ENCODE measurements at regions not wholly inside any gene's neighbourhood (a gene's known extent, or its start where the extent isn't known, plus 50 kb on each side); places are given as distances from the start of the nearest gene placed in this dataset.
"Not testable (repeated sequence)": the region's sequence is repeated elsewhere in the genome, so short reads cannot be mapped to it uniquely, and the experiment has no call there.

- H3K27ac ChIP-seq; H3K4me1 ChIP-seq; H3K4me3 ChIP-seq; H3K27me3 ChIP-seq; H3K9me3 ChIP-seq; H3K36me3 ChIP-seq; DNase-seq; ATAC-seq (ENCODE audit: low FRiP score in 2 of 2): not testable (repeated sequence)
- 93% methylated on average over 4 of the region's 4 CpGs for WGBS, 2 donors
These were observed 94.3 kb downstream of the XKR3 start for GRCh38 chr22:16730894-16731293.

DNA sequence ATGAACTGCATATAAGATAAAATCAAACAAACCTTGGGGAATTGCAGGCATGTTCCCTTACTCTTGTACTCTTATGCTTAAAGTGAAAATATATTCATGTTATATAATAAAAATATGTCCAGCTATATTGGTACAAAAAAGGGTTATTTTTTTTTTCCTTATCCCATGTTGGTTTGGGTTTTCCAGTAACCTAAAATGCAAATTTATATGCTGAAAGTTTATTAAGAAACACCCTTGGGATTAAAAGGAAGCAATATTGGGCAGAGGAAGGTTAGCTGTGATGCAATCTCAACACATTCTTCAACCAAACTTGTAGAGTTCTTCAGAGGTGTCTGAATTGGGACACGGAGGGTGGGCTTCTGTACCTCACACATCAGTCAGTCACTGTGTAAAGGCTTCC lies 97.7 kb downstream of the XKR3 start:
- H3K4me3 ChIP-seq; H3K9me3 ChIP-seq; DNase-seq; ATAC-seq (ENCODE audit: low FRiP score in 2 of 2); H3K4me1 ChIP-seq; H3K27me3 ChIP-seq; H3K27ac ChIP-seq; H3K36me3 ChIP-seq: not testable (repeated sequence)
- 0 to 36% methylated on average over 1 of the region's 1 CpG for WGBS, 2 donors

GRCh38 chr22:16723241-16723640 lies 102.0 kb downstream of the XKR3 start:
- ATAC-seq (ENCODE audit: low FRiP score in 2 of 2): not testable (repeated sequence)

GRCh38 chr22:16722564-16722963 lies 102.6 kb downstream of the XKR3 start:
- not testable (repeated sequence) for H3K27ac ChIP-seq, DNase-seq, H3K27me3 ChIP-seq, H3K4me3 ChIP-seq, H3K36me3 ChIP-seq, H3K4me1 ChIP-seq, H3K9me3 ChIP-seq
- WGBS, 2 donors: 20 to 23% methylated on average over 3 of the region's 3 CpGs
- peak in 1 of 2 donors; percentile 50 for ATAC-seq (ENCODE audit: low FRiP score in 2 of 2)

More at GRCh38 chr22:16723241-16723640, 102.0 kb downstream of the XKR3 start:
- WGBS, 2 donors: 57 to 62% methylated on average over 4 of the region's 4 CpGs
- H3K4me3 ChIP-seq, DNase-seq, H3K36me3 ChIP-seq, H3K27ac ChIP-seq, H3K4me1 ChIP-seq, H3K9me3 ChIP-seq, H3K27me3 ChIP-seq: not testable (repeated sequence)

DNA sequence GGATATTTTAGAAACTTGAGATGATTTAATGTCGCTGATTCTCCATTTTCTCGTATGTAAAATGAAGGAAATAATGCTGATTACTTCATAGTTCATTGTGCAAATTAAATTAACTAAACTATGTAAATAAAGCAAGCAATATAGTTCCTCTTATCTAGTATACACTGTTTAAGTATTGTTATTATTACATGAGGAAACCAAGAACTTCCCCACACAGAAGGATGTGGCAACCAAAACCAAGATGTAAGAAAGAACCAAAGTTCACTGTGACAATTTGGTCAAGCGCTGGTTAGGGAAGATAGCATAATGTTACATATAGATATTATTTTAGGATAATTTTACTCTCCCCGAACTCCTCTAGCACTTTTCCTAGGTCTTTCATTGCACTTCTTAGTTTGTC lies 103.2 kb downstream of the XKR3 start:
- no peak for TF ChIP-seq POLR2A (IDR thresholded peaks at IDR 0.05)
- no peak for TF ChIP-seq EP300 (IDR thresholded peaks at IDR 0.05)
- no peak for TF ChIP-seq POLR2AphosphoS5 (IDR thresholded peaks at IDR 0.05)
- no peak for TF ChIP-seq CTCF (IDR thresholded peaks at IDR 0.05)
- 47 to 63% methylated on average over 4 of the region's 4 CpGs for WGBS, 2 donors
- DNase-seq (no peak), ATAC-seq (ENCODE audit: low FRiP score in 2 of 2) (peak in 1 of 2 donors; percentile 65)
- Histone ChIP-seq H3K4me3 (no peak overlapping the region), H3K27ac (no peak overlapping the region), H3K36me3 (no peaks in the 10 kb centered on the region), H3K9me3 (no peaks in the 10 kb centered on the region), H3K4me1 (peaks cover 0 to 4% (median 0%) of the 10 kb centered on the region in 4 donors), H3K27me3 (no peaks in the 10 kb centered on the region)

- Histone ChIP-seq H3K27me3 (no peaks in the 10 kb centered on the region), H3K4me1 (peaks cover 0 to 4% (median 0%) of the 10 kb centered on the region in 4 donors), H3K9me3 (no peaks in the 10 kb centered on the region), H3K4me3 (no peak overlapping the region), H3K27ac (no peak overlapping the region), H3K36me3 (no peaks in the 10 kb centered on the region)
- TF ChIP-seq EP300 (IDR thresholded peaks at IDR 0.05) (no peak), POLR2AphosphoS5 (IDR thresholded peaks at IDR 0.05) (no peak), CTCF (IDR thresholded peaks at IDR 0.05) (no peak), POLR2A (IDR thresholded peaks at IDR 0.05) (no peak)
- 40 to 43% methylated on average over 33 to 34 of the region's 35 CpGs for WGBS, 2 donors
- peak in 1 of 2 donors; percentile 11 for ATAC-seq (ENCODE audit: low FRiP score in 2 of 2)
- no peak for DNase-seq
These were observed 107.3 kb downstream of the XKR3 start for GRCh38 chr22:16717699-16718558.

DNA sequence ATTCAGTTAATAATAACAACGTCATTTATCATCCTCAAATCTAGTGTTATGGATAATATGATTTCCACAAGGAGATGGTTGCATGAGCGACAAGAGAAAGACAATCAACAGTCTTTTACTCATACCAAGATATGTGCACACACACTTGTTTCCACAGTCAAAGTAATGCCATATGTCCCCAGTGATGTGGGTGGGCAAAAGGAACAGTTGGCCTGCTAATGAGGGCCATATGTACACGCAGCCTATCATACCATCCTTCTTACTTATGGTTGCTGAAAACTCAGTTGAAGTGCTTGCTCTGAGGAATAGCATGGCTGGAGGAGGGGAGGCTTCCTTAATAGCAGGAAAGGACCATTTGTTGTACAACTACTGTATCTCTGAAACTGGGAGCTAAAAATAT lies 110.6 kb downstream of the XKR3 start:
- not testable (repeated sequence) for H3K27me3 ChIP-seq; ATAC-seq (ENCODE audit: low FRiP score in 2 of 2); DNase-seq; H3K27ac ChIP-seq; H3K4me3 ChIP-seq; H3K4me1 ChIP-seq; H3K9me3 ChIP-seq; H3K36me3 ChIP-seq
- 59 to 69% methylated on average over 3 of the region's 3 CpGs for WGBS, 2 donors

DNA sequence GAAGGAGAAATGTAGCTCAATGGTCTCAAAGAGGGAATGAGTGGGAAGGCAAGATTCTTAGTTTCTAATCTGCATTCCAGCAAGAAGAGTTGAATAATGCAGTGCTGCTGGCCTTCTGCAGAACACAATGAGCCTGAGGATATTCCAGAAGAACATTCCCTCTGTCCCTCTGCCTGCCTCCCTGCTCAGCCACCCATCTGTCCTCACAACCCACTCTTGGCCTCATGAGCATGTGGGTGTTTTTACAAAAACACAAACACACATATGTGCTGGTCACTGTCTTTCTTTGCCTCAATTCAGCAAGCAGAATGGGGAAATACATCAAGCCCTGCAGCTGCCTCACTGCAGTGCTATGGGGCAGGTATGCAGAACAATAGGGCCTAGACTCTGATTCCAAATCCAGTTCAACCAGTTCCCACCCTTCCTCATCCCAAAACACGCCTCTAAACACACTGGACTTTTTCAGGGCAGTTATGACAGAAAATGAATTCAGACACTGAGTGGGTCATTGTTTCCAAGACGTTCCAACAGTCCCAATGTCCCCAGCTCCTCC lies 109.8 kb upstream of the CCT8L2 start:
- WGBS, 2 donors: 63 to 74% methylated on average over 2 of the region's 2 CpGs
- not testable (repeated sequence) for H3K9me3 ChIP-seq; DNase-seq; H3K36me3 ChIP-seq; H3K4me3 ChIP-seq; H3K27me3 ChIP-seq; H3K4me1 ChIP-seq; ATAC-seq (ENCODE audit: low FRiP score in 2 of 2); H3K27ac ChIP-seq

GRCh38 chr22:16700390-16700789 lies 107.8 kb upstream of the CCT8L2 start:
- H3K27me3 ChIP-seq; H3K4me3 ChIP-seq; ATAC-seq (ENCODE audit: low FRiP score in 2 of 2); H3K9me3 ChIP-seq; H3K4me1 ChIP-seq; DNase-seq; H3K36me3 ChIP-seq; H3K27ac ChIP-seq: not testable (repeated sequence)
- 63 to 80% methylated on average over 5 of the region's 5 CpGs for WGBS, 2 donors

Measured in upper lobe of left lung (tissue), 6 donors.